ENCODE measurements at regions not wholly inside any gene's neighbourhood (a gene's known extent, or its start where the extent isn't known, plus 50 kb on each side); places are given as distances from the start of the nearest gene placed in this dataset.

DNA sequence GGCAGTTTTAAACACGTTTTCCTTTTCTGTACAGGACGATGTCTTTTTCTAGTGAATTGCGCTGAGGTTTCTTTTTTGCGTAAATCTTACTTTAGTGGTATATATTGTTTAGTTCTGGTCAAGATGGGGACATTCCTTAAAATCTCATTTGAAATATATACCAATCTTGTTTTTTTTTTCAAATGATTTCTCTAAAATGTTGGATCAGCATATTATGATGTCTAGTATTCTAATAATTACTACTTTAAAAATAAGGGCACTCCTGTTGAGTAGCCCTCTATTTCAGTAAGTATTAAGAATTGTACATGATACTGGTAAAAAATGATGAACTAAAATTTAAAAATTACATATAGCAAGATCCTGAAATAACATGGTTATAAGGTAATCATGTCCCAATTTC is 224.1 kb upstream of the ARHGAP24 start:
- no peak for TF ChIP-seq POLR2A (IDR thresholded peaks at IDR 0.05)
- TF ChIP-seq, protein P1, sequence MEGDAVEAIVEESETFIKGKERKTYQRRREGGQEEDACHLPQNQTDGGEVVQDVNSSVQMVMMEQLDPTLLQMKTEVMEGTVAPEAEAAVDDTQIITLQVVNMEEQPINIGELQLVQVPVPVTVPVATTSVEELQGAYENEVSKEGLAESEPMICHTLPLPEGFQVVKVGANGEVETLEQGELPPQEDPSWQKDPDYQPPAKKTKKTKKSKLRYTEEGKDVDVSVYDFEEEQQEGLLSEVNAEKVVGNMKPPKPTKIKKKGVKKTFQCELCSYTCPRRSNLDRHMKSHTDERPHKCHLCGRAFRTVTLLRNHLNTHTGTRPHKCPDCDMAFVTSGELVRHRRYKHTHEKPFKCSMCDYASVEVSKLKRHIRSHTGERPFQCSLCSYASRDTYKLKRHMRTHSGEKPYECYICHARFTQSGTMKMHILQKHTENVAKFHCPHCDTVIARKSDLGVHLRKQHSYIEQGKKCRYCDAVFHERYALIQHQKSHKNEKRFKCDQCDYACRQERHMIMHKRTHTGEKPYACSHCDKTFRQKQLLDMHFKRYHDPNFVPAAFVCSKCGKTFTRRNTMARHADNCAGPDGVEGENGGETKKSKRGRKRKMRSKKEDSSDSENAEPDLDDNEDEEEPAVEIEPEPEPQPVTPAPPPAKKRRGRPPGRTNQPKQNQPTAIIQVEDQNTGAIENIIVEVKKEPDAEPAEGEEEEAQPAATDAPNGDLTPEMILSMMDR (IDR thresholded peaks at IDR 0.05): no peak
